ENCODE measurements at regions not wholly inside any gene's neighbourhood (a gene's known extent, or its start where the extent isn't known, plus 50 kb on each side); places are given as distances from the start of the nearest gene placed in this dataset.
A peak's percentile ranks its signal among the peaks of the same experiment; 100 is the strongest.

DNA sequence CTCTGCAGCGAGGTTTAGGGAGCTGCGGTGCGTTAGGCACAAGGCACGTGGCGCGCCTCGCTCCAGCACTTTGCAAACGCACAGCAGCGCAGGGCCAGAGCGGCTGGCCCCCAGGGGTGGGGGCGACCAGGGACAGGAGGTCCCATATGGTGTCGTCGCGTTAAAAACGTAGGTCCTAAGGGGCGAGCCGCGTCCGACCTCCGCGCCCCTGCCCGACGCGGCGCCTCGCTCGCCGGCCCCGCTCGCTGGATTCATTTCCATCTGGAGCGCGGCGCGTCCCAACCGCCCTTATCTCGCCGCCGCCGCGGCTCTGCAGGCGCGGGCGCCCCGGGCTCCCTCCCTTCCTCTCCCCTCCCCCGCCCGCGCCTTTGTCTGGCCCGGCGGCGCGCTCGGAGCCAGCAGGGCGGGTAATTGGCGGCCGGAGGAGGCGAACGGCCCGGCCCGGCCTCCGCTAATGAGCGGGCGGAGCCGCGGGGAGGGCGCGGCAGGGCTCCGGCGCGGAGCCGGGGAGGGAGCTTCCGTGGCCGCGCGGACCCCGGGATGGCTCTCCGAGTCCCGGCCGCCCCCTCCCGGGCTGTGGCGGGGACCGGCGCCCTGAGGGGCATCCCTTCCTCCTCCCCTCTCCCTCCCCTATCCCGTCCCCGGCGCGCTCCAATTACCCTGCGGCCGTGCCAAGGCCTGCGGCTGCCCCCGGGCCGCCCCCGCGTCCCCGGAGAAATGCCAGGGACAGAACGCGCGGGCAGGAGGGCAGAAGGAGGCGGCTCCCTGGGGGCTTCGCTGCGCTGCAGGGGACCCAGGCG lies 409.0 kb downstream of the BCOR start:
- Histone ChIP-seq H3K9ac (ENCODE audit: low read length) (peak overlapping the region; percentile 23), H3K4me1 (ENCODE audit: control insufficient read depth in 1 of 2, insufficient read depth in 2 of 2, low read length in 2 of 2) (peaks cover 5 to 10% of the 10 kb centered on the region in 2 experiments; a peak in 2 of 4 replicates), H4K20me1 (ENCODE audit: insufficient read depth) (no peaks in the 10 kb centered on the region), H3K9me2 (ENCODE audit: insufficient read depth) (no peaks in the 10 kb centered on the region), H3K36me3 (ENCODE audit: control insufficient read depth in 1 of 2, insufficient read depth in 2 of 2, low read length in 2 of 2) (no peaks in the 10 kb centered on the region), H3K4me3 (replicated peaks in 1 of 2; ENCODE audit: low read depth in 1 of 2, low read length in 2 of 2) (peak overlapping the region; percentile 19 to 44), H3K4me2 (ENCODE audit: low read length) (peak overlapping the region; percentile 64), H3K79me2 (ENCODE audit: insufficient read depth, low read length) (no peaks in the 10 kb centered on the region), H2AFZ (ENCODE audit: low read depth, low read length, poor library complexity, severe bottlenecking) (no peak overlapping the region), H3K9me3 (ENCODE audit: control insufficient read depth in 1 of 2, insufficient read depth in 1 of 2, low read depth in 1 of 2, low read length in 2 of 2) (no peaks in the 10 kb centered on the region), H3K27ac (ENCODE audit: low read depth, low read length) (no peak overlapping the region; the same call in 1 of the 2 replicates), H3K27me3 (ENCODE audit: insufficient read depth, low read length) (no peaks in the 10 kb centered on the region)
- POLR2A ChIA-PET: no interaction called here
- intact Hi-C loops (cut with micrococcal nuclease): no loop called here
- no peak for DNase-seq (ENCODE audit: low read depth, low spot score)
- TF ChIP-seq EZH2phosphoT487 (IDR thresholded peaks at IDR 0.05; ENCODE audit: borderline replicate concordance) (no peak), CBX3 (IDR thresholded peaks at IDR 0.05; ENCODE audit: low read depth) (no peak), SP1 (IDR thresholded peaks at IDR 0.05; ENCODE audit: low read depth) (no peak), EGR1 (IDR thresholded peaks at IDR 0.05; ENCODE audit: low read depth) (peak; percentile 81), ZFX (IDR thresholded peaks at IDR 0.05) (peak; percentile 41; the same call in 1 of the 2 replicates), YY1 (IDR thresholded peaks at IDR 0.05; ENCODE audit: extremely low read depth, insufficient replicate concordance, low read depth, low read length) (no peak), POLR2A (IDR thresholded peaks at IDR 0.05; ENCODE audit: borderline replicate concordance, extremely low read depth, insufficient read depth, insufficient read length) (no peak), FOSL1 (IDR thresholded peaks at IDR 0.05; ENCODE audit: low read depth) (no peak), POLR2AphosphoS5 (IDR thresholded peaks at IDR 0.05; ENCODE audit: low read depth, low read length) (no peak), TCF7L2 (IDR thresholded peaks at IDR 0.05; ENCODE audit: borderline replicate concordance, extremely low read depth, insufficient read depth, insufficient read length) (peak; percentile 46)
- TF ChIP-seq, protein P1, sequence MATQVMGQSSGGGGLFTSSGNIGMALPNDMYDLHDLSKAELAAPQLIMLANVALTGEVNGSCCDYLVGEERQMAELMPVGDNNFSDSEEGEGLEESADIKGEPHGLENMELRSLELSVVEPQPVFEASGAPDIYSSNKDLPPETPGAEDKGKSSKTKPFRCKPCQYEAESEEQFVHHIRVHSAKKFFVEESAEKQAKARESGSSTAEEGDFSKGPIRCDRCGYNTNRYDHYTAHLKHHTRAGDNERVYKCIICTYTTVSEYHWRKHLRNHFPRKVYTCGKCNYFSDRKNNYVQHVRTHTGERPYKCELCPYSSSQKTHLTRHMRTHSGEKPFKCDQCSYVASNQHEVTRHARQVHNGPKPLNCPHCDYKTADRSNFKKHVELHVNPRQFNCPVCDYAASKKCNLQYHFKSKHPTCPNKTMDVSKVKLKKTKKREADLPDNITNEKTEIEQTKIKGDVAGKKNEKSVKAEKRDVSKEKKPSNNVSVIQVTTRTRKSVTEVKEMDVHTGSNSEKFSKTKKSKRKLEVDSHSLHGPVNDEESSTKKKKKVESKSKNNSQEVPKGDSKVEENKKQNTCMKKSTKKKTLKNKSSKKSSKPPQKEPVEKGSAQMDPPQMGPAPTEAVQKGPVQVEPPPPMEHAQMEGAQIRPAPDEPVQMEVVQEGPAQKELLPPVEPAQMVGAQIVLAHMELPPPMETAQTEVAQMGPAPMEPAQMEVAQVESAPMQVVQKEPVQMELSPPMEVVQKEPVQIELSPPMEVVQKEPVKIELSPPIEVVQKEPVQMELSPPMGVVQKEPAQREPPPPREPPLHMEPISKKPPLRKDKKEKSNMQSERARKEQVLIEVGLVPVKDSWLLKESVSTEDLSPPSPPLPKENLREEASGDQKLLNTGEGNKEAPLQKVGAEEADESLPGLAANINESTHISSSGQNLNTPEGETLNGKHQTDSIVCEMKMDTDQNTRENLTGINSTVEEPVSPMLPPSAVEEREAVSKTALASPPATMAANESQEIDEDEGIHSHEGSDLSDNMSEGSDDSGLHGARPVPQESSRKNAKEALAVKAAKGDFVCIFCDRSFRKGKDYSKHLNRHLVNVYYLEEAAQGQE (IDR thresholded peaks at IDR 0.05; ENCODE audit: low read depth): no peak
- RAD21 ChIA-PET (ENCODE audit: low non-redundant PET in 1 of 2, low total read pairs in 2 of 2, uncharacterized antibody in 2 of 2, unreplicated experiment in 2 of 2): no interaction called here
- ATAC-seq: peak; percentile 88
- CTCF ChIA-PET: no interaction called here
- no TSS peak for BruUV-seq (replicated peaks)

All from HCT116 (cell line).